HUES48 (cell line): ENCODE measurements at regions not wholly inside any gene's neighbourhood (a gene's known extent, or its start where the extent isn't known, plus 50 kb on each side); places are given as distances from the start of the nearest gene placed in this dataset.

Source experiments
- H3K27ac ChIP-seq: one replicate; pipeline ENCODE4 v1.7.0; 2013; ENCODE audit warnings: low read depth, low read length, inconsistent platforms
- H3K27me3 ChIP-seq: 2 replicates; pipeline ENCODE4 v1.6.1; 2013; ENCODE audit warnings: mild to moderate bottlenecking, low read length; ENCODE audit not compliant: control insufficient read depth, insufficient read depth
- H3K36me3 ChIP-seq: 2 replicates; pipeline ENCODE4 v1.6.1; 2013; ENCODE audit warnings: low read length; ENCODE audit not compliant: control insufficient read depth, insufficient read depth
- H3K4me1 ChIP-seq: 2 replicates; pipeline ENCODE4 v1.6.1; 2013; ENCODE audit warnings: mild to moderate bottlenecking, low read length; ENCODE audit not compliant: control insufficient read depth, insufficient read depth
- H3K4me3 ChIP-seq: 2 replicates; pipeline ENCODE4 v1.5.1; 2013; ENCODE audit warnings: mild to moderate bottlenecking, low read depth, low read length
- H3K9ac ChIP-seq: 2 replicates; pipeline ENCODE4 v1.6.1; 2013; ENCODE audit warnings: mild to moderate bottlenecking, low read depth, low read length, moderate library complexity
- H3K9me3 ChIP-seq: 2 replicates; pipeline ENCODE4 v1.6.1; 2013; ENCODE audit warnings: low read length; ENCODE audit not compliant: control insufficient read depth, insufficient read depth

DNA sequence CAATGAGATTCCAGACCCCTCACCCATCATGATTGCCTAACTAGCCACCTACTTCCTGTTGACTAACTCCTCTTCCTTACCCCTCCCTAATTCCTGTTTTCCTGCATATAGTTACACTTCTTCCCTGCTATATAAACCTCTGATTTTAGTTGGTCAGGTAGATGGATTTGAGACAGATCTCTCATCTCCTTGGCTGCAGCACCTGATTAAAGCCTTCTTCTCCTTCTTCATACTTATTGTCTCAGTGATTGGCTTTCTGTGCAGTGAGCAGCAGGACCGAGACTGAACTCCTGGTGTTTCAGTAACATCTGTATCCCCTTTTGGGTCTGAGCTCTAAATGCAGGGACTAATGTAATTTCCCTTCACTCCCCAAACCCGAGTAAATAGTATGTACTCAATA lies 51.7 kb upstream of the ATXN1 start:
- Histone ChIP-seq H3K9me3 (peaks cover 12% of the 10 kb centered on the region), H3K9ac (no peak overlapping the region), H3K27ac (no peak overlapping the region), H3K4me3 (no peak overlapping the region), H3K27me3 (no peaks in the 10 kb centered on the region), H3K36me3 (no peaks in the 10 kb centered on the region), H3K4me1 (no peaks in the 10 kb centered on the region)

DNA sequence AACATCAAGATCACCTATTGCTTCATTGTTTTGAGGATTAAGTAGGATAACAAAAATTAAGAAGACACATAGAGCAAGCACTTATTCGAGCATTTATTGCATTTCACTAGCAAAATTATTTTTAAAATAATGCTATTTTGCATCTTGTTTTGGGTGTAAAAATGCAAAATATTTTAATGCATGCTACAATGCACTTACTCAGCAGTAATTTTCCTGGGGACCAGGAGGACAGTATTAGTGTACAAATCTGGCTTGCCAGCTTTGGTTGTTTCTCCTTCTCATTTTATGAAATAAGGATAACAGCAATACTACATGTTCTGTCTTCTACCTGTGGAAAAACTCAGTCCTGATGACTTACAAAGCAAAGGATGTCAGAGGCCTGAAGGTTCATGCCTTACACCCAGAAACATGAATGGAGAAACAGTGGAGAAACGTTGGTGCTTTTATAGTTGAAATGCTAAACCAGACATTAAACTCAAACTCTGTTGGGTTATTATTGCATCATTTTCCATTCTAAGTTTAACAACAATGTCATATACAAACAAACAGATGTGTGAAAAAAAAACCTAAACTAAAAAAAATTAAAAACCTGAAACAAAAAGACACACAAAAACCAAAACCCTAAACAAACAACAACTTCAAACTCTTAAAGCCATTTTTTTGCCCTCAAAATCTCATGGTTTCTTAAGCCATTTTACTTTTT lies 50.2 kb upstream of the ATXN1 start:
- Histone ChIP-seq H3K9ac (no peak overlapping the region), H3K4me3 (no peak overlapping the region), H3K4me1 (no peaks in the 10 kb centered on the region), H3K27ac (no peak overlapping the region), H3K9me3 (peaks cover 12% of the 10 kb centered on the region), H3K27me3 (no peaks in the 10 kb centered on the region), H3K36me3 (no peaks in the 10 kb centered on the region)
